HG03139 (cell line): ENCODE measurements at regions not wholly inside any gene's neighbourhood (a gene's known extent, or its start where the extent isn't known, plus 50 kb on each side); places are given as distances from the start of the nearest gene placed in this dataset.

Source experiments
- ATAC-seq: cut with Tn5 transposase; IDR thresholded peaks from one replicate; pipeline ENCODE4 v1.9.1; 2021; ENCODE audit not compliant: unreplicated experiment

DNA sequence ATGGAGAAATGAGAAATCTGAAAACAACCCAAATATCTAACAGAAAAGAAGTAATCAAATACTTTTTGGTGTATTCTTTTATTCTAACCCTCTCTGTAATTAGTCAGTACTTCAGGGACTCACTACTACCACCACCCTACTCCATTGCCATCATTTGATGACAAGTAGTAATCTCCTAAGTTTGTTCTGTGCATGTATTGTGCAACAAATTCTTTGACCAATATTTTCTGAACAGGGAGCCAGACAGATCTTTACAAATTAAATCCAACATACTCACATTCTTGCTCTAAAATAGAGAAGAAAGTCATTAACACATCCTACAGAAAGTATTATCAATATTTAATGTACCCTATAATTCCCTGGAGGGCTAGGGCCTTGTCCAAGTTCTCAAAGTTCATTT lies 1416.4 kb downstream of the DSC3 start:
- ATAC-seq: no peak

DNA sequence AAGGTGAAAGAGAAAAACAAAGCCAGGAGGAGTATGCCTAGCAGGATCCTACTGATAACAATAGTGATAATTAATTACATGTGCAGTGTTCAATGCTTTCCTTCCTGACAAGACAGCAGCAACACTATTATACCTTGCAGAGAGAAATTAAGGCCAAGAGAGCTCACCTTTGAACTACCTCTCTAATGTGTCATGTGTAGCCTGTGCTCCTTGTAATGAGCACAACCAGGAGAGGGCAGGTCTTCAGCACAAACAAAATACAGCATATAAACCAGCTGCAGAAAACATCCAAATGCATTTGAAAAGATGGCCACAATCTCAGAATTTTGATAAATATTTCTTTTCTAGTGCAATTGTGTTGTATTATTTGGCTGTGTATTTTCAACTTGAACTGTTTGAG lies 1425.7 kb downstream of the DSC3 start:
- ATAC-seq: no peak

DNA sequence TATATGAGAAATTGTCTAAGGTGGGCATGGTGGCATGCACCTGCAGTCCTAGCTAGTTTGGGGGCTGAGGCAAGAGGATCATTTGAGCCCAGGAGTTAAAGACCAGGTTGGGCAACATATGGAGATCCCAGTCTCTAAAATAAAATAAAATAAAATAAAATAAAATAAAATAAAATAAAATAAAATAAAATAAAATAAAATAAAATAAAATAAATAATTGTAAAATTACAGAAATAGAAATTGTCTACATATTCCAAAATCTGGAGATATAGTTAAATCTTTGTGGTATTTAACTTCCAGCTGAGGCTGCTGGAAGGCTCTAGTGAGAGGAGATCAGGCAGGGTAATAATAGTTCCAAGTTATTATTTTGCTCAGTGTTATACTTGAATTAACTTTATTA lies 1432.1 kb upstream of the CDH2 start:
- ATAC-seq: no peak

DNA sequence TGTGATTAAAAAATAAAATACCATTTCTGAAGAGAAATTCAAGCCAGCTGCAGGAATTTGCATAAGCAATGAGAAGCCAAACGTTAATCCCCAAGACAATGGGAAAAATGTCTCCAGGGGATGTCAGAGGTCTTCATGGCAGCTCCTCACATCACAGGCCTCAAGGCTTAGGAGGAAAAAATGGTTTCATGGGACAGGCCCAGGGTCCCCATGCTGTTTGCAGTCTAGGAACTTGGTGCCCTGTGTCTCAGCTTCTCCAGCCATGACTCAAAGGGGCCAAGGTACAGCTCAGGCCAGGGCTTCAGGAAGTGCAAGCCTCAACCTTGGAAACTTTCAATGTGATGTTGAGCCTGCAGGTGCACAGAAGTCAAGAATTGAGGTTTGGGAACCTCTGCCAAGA lies 1428.4 kb upstream of the CDH2 start:
- no peak for ATAC-seq

DNA sequence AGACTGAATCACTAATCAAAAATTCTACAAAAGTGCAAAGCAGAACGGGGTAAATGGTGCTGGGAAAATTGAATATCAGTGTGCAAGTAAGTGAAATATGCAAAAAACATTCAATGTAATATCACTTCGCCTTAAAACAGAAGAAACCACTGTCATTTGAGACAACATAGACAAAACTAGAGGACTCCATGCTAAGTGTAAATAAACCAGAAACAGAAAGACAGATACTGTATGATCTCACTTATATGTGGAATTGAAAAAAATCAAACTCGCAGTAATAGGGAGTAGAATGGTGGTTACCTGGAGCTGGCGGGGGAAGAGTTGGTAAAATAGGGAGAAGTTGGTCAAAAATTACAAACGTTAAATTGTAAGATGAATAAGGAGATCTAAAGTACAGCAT lies 1420.0 kb upstream of the CDH2 start:
- no peak for ATAC-seq

DNA sequence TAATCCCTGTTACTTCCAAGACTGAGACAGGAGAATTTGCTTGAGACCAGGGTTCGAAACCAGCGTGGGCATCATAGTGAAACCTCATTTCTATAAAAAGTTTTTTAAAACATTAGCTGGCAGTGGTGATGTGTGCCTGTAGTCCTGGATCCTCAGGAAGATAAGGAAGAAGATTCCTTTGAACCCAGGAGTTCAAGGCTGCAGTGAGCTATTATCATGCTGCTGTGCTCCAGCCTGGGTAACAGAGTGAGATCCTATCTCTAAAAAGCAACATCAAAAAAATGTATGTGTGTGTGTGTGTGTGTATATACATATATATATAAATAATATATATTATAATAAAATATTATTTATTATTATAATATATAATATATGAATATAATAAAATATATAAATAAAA lies 1417.6 kb upstream of the CDH2 start:
- no peak for ATAC-seq

DNA sequence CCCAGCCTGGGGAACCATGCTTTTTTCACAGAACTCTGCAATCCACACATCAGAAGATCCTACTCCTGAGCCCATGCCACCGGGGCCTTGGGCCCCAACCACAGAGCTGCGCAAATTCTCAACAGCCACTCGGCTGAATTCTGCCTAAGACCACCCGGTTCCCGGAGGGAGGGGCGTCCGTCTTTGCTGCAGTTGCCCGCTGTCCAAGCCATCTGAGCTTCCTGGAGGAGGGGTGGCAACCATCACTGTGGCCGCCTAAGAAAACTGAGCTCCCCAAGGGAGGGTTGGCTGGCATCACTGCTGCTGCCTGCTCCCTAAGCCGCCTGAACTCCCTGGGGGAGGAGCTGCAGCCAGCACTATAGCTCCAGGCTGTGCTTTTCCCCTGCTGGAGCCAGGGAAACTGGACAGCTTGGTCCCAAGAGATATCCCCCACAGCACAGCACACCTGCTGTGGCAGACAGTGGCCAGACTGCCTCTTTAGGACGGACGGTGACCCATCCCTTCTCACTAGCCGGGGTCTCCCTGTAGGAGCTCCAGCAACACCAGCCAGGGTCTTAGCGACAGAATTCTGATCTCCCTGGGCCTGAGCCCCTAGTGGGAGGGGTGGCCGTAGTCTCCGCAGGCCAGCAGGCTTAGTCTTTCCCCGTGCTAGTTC lies 1411.6 kb upstream of the CDH2 start:
- no peak for ATAC-seq

DNA sequence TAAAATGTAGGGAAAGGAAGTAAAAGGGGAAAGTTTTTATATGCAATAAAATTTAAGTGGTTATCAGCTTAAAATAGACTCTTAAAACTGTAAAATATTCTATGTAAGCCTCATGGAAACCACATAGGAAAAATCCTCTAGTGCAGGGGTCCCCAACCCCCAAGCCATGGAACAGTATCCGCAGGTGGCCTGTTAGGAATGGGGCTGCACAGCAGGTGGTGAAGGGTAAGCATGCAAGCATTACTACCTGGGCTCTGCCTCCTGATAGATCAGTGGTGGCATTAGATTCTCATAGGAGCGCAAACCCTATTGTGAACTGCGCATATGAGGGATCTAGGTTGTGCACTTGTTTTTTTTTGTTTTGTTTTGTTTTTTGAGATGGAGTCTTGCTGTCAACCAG lies 1409.3 kb upstream of the CDH2 start:
- no peak for ATAC-seq

DNA sequence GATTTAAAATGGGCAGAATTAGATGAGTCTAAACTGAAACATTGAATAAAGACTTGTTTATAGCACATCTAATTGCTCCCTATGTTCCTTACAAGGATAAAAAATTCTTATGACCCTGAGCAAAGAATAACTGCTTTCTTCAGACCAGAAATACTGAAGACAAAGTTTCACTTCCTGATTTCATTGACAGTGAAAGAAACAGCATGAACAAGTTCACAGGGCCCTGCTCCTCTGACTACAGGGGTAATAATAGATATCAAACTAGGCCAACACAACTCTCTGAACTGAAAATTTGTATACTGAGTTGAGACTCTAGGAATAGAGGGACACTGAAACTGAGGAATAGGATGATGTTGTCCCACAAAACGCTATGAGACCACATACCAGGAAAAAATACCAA lies 1383.3 kb upstream of the CDH2 start:
- ATAC-seq: no peak

DNA sequence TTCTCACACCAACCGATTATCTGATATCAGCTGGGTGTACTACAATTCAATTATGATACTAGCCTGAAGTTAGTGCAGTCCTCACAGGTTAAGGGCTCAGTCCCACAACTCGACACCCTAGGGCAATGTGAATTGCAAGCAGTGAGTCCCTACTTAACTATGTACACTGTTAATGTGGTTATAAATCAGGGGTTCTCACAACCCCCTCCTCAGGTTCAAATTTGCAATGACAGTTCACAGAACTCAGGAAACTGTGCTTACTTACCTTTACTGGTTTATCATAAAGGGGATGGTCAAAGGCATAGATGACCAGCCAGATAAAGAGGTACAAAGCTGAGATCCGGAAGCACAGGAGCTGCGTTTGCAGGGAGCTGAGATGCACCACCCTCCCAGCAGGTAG lies 1379.1 kb upstream of the CDH2 start:
- ATAC-seq: no peak

DNA sequence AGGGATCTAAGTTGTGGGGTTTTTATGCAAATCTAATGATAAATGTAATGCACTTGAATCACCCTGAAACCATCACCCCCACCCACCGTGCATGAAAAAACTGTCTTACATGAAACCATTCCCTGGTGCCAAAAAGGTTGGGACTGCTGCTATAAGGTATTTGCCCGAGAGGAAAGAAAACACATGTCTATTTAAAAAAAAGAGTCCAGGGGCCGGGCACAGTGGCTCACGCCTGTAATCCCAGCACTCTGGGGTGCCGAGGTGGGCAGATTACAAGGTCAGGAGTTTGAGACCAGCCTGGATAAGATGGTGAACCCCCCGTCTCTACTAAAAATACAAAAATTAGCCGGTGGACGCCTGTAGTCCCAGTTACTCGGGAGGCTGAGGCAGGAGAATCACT lies 1372.8 kb upstream of the CDH2 start:
- ATAC-seq: no peak

DNA sequence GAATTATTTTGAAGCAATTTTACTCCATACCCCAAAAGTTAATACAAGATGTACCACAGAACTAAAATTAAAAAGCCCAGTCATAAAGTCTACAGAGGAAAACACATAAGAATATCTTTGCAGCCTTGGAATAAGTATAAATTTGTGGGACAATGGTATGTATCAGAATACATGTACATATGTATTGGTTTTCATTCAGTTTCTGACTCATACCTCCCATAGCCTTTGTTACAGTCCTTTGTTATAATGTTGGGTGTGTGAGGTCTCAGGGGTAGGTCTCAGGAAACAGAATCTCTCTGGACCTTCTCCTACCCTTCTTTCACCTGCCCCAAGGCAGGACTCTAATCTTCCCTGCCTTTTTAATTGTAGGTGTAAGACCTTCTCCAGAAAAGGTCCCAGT lies 1370.7 kb upstream of the CDH2 start:
- no peak for ATAC-seq

DNA sequence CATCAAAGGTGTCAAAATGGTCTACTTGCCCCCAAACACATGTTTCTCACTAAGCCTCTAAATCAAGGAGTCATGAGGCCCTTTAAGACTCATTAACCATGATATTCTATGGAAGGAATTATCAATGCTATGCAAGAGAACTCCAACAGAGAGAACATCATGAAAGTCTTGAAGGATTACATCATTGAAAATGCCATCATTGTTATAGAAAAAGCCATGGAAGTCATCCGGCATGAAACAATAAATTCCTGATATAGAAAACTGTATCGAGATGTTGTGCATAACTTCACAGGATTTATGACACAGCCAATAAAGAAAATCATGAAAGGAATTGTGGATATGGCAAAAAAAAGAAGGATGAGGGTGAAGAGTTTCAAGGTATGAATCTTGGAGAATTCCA lies 1363.6 kb upstream of the CDH2 start:
- ATAC-seq: no peak

DNA sequence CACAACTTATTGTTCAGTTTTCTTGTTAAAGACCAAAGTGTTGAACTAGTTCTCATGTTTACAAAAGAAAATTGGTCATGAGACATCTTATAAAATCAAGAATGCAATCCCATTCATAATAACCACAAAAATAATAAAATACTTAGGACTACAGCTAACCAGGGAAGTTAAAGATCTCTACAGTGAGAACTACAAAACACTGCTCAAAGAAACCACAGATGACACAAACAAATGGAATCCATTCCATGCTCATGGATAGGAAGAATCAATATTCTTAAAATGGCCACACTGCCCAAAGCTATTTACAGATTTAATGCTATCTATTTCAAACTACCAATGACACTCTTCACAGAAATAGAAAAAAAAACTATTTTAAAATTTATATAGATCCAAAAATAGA lies 1354.8 kb upstream of the CDH2 start:
- no peak for ATAC-seq

DNA sequence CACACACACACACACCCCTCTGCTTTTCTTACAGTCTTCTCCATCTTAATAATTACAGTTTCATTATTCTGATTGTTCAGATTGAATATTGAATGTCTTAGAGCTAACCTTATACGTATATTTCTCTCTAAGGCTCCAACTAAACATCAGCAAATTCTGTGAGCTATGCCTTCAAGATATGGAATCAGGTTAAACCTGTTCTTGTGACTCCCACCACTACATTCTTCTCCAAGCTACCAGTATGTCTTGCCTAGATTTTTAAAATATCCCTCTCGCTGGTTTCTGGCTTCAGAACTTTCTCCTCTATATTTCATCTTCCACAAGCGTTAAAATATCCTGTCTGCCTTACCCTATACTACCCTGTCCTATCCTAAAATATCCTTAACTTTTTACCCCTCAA lies 1346.4 kb upstream of the CDH2 start:
- ATAC-seq: no peak

DNA sequence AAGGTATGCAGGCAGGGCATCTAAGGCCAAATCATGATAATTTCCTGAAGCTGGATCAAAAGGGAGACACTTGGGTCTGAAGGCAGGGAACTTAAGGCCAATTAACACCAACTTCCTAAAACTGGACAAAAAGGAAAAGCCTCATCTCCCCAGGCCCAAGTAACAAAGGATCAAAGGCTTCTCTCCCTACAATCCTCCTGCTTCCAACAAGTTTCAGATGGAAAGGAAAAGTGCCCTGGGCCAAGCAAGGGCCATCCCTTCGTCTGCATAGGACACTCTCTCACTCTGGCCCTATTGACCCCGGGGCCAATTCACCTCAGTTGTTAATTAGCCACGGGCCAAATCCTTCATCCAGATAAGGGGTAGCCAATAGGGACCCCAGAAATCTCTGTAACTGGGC lies 1335.8 kb upstream of the CDH2 start:
- ATAC-seq: no peak

DNA sequence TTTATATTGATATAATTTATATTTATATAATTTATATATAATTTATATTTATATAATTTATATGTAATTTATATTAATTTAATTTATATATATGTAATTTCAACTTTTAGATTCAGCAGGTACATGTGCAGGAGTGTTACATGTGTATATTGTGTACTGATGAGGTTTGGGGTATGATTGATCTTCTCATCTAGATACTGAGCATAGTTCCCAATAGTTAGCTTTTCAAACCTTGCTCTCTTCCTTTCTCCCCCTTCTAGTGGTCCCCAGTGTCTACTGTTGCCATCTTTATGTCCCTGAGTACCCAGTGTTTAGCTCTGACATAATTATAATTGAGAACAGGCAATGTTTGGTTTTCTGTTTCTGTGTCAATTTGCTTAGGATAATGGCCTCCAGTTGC lies 1335.3 kb upstream of the CDH2 start:
- ATAC-seq: no peak

DNA sequence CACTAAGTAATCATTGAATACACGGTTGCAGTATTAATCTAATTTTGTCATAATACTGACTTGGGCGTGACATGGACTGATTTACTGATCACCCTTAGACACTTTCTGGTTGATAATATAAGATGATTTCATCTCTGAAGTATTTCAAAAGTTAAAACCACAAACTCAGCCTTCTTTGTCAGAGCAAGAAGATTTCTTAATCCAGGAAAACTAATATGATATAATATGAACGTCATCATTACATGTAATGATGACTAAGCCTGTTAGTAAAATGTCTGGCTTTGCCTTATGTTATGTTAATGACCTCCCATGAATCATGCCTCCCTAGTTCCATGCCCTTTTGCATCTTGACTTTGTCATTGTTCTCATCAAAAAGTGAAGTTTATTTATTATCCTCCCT lies 1325.0 kb upstream of the CDH2 start:
- ATAC-seq: no peak

DNA sequence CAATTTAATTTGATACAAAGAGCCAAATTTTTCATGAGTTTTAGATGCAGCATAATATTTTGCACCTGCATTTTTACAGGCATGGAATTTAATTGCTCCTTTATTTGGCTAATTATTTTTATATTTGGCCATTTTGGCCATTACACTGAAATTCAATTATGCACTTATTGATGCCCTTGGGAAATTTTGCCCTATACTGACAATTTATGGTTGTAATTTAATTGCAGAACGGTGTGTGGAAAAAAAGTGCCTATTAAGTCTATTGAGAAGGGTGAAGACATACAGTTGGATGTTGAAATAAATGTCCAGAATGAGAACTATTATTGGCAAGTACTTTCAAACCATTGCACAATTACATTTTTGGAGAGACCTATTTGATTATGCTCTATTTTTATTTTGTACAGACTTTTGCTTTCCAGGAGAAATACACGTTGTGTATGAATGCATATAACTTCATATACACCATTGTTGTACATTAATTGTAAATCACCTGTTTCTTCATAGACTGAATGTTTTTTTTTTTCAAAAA lies 1319.3 kb upstream of the CDH2 start:
- no peak for ATAC-seq

DNA sequence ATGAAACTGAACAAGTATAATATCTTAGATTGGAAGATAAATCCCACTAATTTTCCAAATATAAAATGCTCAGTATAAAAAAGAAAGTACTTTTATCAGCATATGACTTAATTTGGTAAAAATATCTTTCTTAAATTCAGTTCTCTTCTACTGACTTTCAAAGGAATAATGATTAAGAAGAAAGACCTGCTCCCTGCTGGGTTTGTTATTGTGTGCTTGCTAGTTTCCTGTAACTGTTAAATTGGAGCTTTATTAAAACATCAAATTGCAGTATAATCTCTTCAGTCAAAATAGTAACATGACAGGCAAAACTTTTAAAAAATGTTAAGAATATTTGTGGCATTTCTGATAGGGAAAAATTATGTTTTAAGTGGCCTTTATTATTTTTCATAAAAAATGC lies 1317.4 kb upstream of the CDH2 start:
- ATAC-seq: no peak

DNA sequence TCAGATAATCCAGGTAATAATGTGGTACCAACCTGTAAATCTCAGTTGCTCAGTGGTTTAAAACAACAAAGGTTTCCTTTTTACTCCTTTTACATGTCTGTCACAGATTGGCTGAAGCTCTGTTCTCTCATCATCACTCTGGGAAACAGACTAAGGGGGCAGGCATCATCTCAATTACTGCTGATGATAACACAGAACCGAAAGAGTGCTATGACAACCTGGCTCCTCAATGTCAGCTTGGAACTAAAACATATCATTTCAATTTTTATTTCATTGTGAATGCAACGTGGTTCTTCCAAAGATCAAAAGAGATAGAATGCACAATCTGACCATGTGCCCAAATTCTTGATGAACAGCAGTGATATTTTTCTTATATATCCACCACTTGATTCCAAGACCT lies 1315.0 kb upstream of the CDH2 start:
- ATAC-seq: no peak

DNA sequence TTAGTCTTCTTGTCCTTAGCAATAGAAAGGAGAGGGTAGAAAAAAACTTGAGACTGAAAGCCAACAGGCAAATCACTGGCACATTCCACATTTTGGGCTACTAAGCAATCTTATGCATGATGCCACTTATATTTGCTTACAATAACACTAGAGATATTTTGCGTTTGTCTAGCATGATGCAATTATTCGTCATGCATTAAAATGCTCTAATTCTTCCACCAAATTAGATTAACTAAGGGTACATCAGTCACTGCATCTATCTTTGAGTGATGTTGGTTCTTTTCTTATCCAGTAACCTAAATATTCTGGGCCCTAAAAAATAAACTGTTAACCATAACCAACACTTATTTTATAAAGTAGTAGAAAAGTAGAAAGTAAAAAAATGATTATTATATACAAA lies 1311.7 kb upstream of the CDH2 start:
- no peak for ATAC-seq

DNA sequence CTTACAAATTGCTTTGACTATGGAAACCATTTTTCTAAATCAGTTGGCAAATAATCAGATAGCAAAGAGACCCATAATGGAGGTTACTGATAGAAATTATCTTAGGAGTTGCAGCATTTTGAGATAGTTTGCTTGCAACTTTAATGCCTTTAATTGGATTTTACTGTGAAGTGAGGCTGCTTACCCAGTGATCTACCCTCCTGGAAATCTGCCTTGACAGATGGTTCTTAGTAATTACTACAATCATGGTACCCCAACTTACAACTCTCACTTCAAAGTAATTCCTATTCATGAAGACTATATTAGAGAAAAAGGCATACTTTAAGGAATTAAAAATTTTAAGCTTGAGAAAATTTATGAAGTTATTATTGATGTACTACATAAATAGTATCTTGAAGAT lies 1288.6 kb upstream of the CDH2 start:
- ATAC-seq: no peak

DNA sequence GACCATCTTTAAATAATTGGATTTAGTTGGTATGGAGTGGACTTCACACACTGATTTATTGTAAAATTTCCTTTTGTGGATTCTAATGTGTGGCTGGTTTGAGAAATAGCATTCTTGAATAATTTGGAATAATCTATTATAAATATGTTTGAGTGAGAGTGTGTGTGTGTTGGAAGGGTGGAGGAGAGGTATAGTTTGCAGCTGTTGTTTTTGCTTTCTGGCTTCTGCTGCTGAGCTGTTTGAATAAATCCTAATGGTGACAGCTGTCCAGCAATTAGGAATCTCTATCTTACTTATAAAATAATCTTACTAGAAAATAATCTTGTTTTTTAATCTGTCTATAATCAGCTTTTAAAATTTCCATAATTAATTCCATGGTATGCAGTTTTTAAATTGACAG lies 1283.0 kb upstream of the CDH2 start:
- ATAC-seq: no peak
